ENCODE measurements at regions not wholly inside any gene's neighbourhood (a gene's known extent, or its start where the extent isn't known, plus 50 kb on each side); places are given as distances from the start of the nearest gene placed in this dataset.
A peak's percentile ranks its signal among the peaks of the same experiment; 100 is the strongest.

- Histone ChIP-seq H3K9me3 (replicated peaks) (no peaks in the 10 kb centered on the region), H3K27ac (replicated peaks) (peak overlapping the region; percentile 3), H3K4me3 (no peak overlapping the region), H3K27me3 (ENCODE audit: low read depth) (no peaks in the 10 kb centered on the region), H3K4me1 (peaks cover 49% of the 10 kb centered on the region), H3K36me3 (no peaks in the 10 kb centered on the region)
- intact Hi-C loops (cut with micrococcal nuclease) = no loop called here
- no peak for TF ChIP-seq CTCF (IDR thresholded peaks at IDR 0.05; ENCODE audit: borderline replicate concordance)
- no peak for DNase-seq
Measured at GRCh38 chr10:50999163-50999562, 75.1 kb upstream of the PRKG1 start.

- Histone ChIP-seq H3K27me3 (ENCODE audit: low read depth) (no peaks in the 10 kb centered on the region), H3K4me1 (peaks cover 43% of the 10 kb centered on the region), H3K4me3 (no peak overlapping the region), H3K9me3 (replicated peaks) (no peaks in the 10 kb centered on the region), H3K36me3 (no peaks in the 10 kb centered on the region), H3K27ac (replicated peaks) (peak overlapping the region; percentile 50)
- intact Hi-C loops (cut with micrococcal nuclease) = loop anchor here (5.0 kb wide), 1 partner anchor 1217 kb away; no protein-coding TSS in a partner anchor
- no peak for DNase-seq
- TF ChIP-seq CTCF (IDR thresholded peaks at IDR 0.05; ENCODE audit: borderline replicate concordance) = no peak
Measured at GRCh38 chr10:51000164-51000563, 74.1 kb upstream of the PRKG1 start.

GRCh38 chr10:51000976-51001375 lies 73.3 kb upstream of the PRKG1 start:
- intact Hi-C loops (cut with micrococcal nuclease) = loop anchor here (5.0 kb wide), 1 partner anchor 1216 kb away; no protein-coding TSS in a partner anchor
- no peaks in the 10 kb centered on the region for H3K27me3 ChIP-seq (ENCODE audit: low read depth)
- H3K36me3 ChIP-seq = no peaks in the 10 kb centered on the region
- H3K4me3 ChIP-seq = no peak overlapping the region
- H3K4me1 ChIP-seq = peaks cover 43% of the 10 kb centered on the region
- no peaks in the 10 kb centered on the region for H3K9me3 ChIP-seq (replicated peaks)
- TF ChIP-seq CTCF (IDR thresholded peaks at IDR 0.05; ENCODE audit: borderline replicate concordance) = no peak
- no peak for DNase-seq
- H3K27ac ChIP-seq (replicated peaks) = peak overlapping the region; percentile 50

GRCh38 chr10:51001587-51001986 lies 72.7 kb upstream of the PRKG1 start:
- no peak overlapping the region for H3K4me3 ChIP-seq
- no peaks in the 10 kb centered on the region for H3K27me3 ChIP-seq (ENCODE audit: low read depth)
- no peaks in the 10 kb centered on the region for H3K36me3 ChIP-seq
- H3K4me1 ChIP-seq = peaks cover 39% of the 10 kb centered on the region
- peak; percentile 73 for TF ChIP-seq CTCF (IDR thresholded peaks at IDR 0.05; ENCODE audit: borderline replicate concordance)
- intact Hi-C loops (cut with micrococcal nuclease) = loop anchor here (5.0 kb wide), 1 partner anchor 1216 kb away; no protein-coding TSS in a partner anchor
- no peaks in the 10 kb centered on the region for H3K9me3 ChIP-seq (replicated peaks)
- peak overlapping the region; percentile 50 for H3K27ac ChIP-seq (replicated peaks)
- no peak for DNase-seq

GRCh38 chr10:51002469-51002868 lies 71.8 kb upstream of the PRKG1 start:
- TF ChIP-seq CTCF (IDR thresholded peaks at IDR 0.05; ENCODE audit: borderline replicate concordance) = no peak
- H3K27me3 ChIP-seq (ENCODE audit: low read depth) = no peaks in the 10 kb centered on the region
- intact Hi-C loops (cut with micrococcal nuclease) = loop anchor here (5.0 kb wide), 1 partner anchor 1215 kb away; no protein-coding TSS in a partner anchor
- H3K36me3 ChIP-seq = no peaks in the 10 kb centered on the region
- no peaks in the 10 kb centered on the region for H3K9me3 ChIP-seq (replicated peaks)
- no peak overlapping the region for H3K4me3 ChIP-seq
- H3K4me1 ChIP-seq = peaks cover 30% of the 10 kb centered on the region
- peak overlapping the region; percentile 1 for H3K27ac ChIP-seq (replicated peaks)
- DNase-seq = no peak
